Activated CD4-positive, alpha-beta T cell treated with anti-CD3 and anti-CD28 coated beads, Interleukin-2, amount 10 ng/mL, durations not matched to agents 24 days and 14 days (primary cell): ENCODE measurements at regions not wholly inside any gene's neighbourhood (a gene's known extent, or its start where the extent isn't known, plus 50 kb on each side); places are given as distances from the start of the nearest gene placed in this dataset.

Experiments
- DNase-seq: peaks from one replicate; pipeline ENCODE4 v3.0.0; 2022
- H3K27ac Mint-ChIP-seq: one replicate; pipeline ENCODE4 v1.8.0; 2022; ENCODE audit warnings: mild to moderate bottlenecking, mixed read lengths
- H3K27me3 Mint-ChIP-seq: one replicate; pipeline ENCODE4 v1.8.0; 2022; ENCODE audit warnings: mixed read lengths
- H3K36me3 Mint-ChIP-seq: one replicate; pipeline ENCODE4 v1.8.0; 2022; ENCODE audit warnings: low read depth, mild to moderate bottlenecking, mixed read lengths
- H3K4me1 Mint-ChIP-seq: one replicate; pipeline ENCODE4 v1.8.0; 2021; ENCODE audit warnings: mixed read lengths
- H3K4me3 Mint-ChIP-seq: one replicate; pipeline ENCODE4 v1.8.0; 2022; ENCODE audit warnings: mild to moderate bottlenecking, moderate library complexity, mixed read lengths
- H3K9me3 Mint-ChIP-seq: one replicate; pipeline ENCODE4 v1.8.0; 2021; ENCODE audit warnings: mixed read lengths
- intact Hi-C: fragments of 100-400 bp; cut with micrococcal nuclease; formaldehyde crosslinking; loops from one replicate; pipeline ENCODE4 v1.15.1; 2023

DNA sequence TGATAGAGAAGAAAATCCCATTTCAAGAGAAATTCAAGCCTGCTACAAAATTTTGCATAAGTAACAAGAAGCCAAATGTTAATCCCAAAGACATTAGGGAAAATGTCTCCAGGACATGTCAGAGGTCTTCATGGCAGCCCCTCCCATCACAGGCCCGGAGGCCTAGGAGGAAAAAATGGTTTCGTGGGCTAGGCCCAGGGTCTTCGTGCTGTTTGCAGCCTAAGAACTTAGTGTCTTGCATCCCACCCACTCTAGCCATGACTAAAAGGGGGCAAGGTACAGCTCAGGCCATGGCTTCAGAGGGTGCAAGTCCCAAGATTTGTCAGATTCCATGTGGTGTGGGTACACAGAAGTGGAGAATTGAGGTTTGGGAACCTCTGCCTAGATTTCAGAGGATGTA, 57.8 kb upstream of the TAPT1 start:
- Mint-ChIP-seq H3K27ac (no peak overlapping the region), H3K4me1 (no peaks in the 10 kb centered on the region), H3K4me3 (no peak overlapping the region), H3K27me3 (peaks cover 10% of the 10 kb centered on the region), H3K36me3 (no peaks in the 10 kb centered on the region), H3K9me3 (peaks cover 14% of the 10 kb centered on the region)
- DNase-seq, result no peak
- intact Hi-C loops, result no loop called here

DNA sequence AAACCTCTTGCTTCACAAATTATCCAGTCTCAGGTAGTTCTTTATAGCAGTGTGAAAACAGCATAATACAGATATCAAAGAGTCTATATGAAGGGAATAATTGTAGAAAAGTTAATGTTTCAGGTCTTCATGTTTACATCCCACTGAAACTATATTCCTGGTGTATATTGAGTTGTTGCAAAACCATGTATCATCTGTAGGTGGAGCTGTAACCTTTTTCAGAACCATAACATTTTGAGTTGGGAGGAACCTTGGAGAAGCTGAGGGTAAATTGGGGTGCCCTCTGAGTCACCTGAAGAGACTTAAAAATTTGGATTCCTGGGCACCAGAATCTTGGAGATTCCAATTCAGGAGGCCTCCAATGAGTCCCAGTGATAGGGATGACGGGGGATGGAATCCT, 51.9 kb upstream of the TAPT1 start:
- intact Hi-C loops, result no loop called here
- Mint-ChIP-seq H3K36me3 (no peaks in the 10 kb centered on the region), H3K4me3 (no peak overlapping the region), H3K27ac (no peak overlapping the region), H3K27me3 (peaks cover 6% of the 10 kb centered on the region), H3K9me3 (peaks cover 15% of the 10 kb centered on the region), H3K4me1 (no peaks in the 10 kb centered on the region)
- DNase-seq, result no peak
